ENCODE measurements at regions not wholly inside any gene's neighbourhood (a gene's known extent, or its start where the extent isn't known, plus 50 kb on each side); places are given as distances from the start of the nearest gene placed in this dataset.
A peak's percentile ranks its signal among the peaks of the same experiment; 100 is the strongest.

DNA sequence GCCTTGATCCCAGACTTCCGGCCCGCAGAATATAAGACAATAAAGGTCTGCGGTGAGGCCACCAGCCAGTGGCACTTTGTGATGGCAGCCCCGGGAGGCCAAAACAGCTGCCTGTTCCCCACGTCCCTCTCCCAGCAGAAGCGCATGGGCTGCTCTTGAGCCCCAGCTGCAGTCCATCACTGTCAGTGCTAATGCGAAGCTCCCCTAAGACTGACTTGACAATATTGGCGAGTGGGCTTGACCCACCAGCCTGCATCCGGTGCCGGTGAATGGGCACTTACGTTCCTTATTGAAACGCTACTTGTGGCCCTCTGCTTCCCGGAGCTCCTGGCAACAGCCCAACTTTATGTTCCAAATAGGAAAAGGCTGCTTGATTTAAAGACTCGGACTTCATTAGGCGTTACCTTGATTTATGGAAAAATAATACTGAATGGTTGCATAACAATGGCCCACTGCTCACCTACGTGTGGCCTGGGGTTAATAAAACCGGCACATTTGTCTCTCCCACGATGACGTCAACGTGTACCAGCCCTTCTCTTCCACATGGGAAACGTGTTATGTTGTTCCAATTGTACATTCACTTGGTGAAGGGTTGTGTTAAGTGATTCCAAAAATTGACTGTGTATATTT, 93.4 kb upstream of the SEPTIN5 start:
- no peak overlapping the region for H3K9ac ChIP-seq (replicated peaks; ENCODE audit: extremely low read depth, insufficient read depth, low read length)
- H3K27ac ChIP-seq (ENCODE audit: insufficient read depth, low read depth, low read length) = no peak overlapping the region
- intact Hi-C loops (cut with micrococcal nuclease) = loop anchor here (1.0 to 5.0 kb wide), 3 partner anchors 14 to 96 kb away; partner anchors contain the start of gene CLDN5
- peak; percentile 82 for FAIRE-seq
- H3K4me3 ChIP-seq (replicated peaks in 1 of 3; ENCODE audit: insufficient read depth in 1 of 3, low read depth in 1 of 3, low read length in 3 of 3) = no peak overlapping the region
- no peak for TF ChIP-seq POLR2AphosphoS5 (IDR thresholded peaks at IDR 0.05; ENCODE audit: insufficient read depth, low read depth, low read length)
- peak; percentile 68 for TF ChIP-seq JUN (IDR thresholded peaks at IDR 0.05; ENCODE audit: borderline replicate concordance, insufficient read depth, insufficient read length, low read depth)
- no peak for TF ChIP-seq MYC (IDR thresholded peaks at IDR 0.05; ENCODE audit: low read depth, low read length)
- peak overlapping the region; percentile 51 for H3K4me2 ChIP-seq (ENCODE audit: insufficient read depth, low read length)
- H3K79me2 ChIP-seq (ENCODE audit: control insufficient read depth, insufficient read depth, low read length) = no peaks in the 10 kb centered on the region
- H3K36me3 ChIP-seq (ENCODE audit: control insufficient read depth in 2 of 2, extremely low read depth in 1 of 2, insufficient read depth in 2 of 2, low read length in 2 of 2) = no peaks in the 10 kb centered on the region
- H3K27me3 ChIP-seq (ENCODE audit: control insufficient read depth in 2 of 2, insufficient read depth in 2 of 2, low read length in 2 of 2) = no peaks in the 10 kb centered on the region
- no peaks in the 10 kb centered on the region for H3K9me3 ChIP-seq (replicated peaks; ENCODE audit: control insufficient read depth, insufficient read depth, low read length)
- H4K20me1 ChIP-seq (replicated peaks; ENCODE audit: control insufficient read depth, extremely low read depth, insufficient read depth, low read length) = no peaks in the 10 kb centered on the region
- H2AFZ ChIP-seq (ENCODE audit: low read depth, low read length) = peak overlapping the region; percentile 64
- dilution Hi-C loops (cut with MboI; ENCODE audit: extremely low pct_ligation_motif_present, low sequenced_read_pairs) = no loop called here
- no TSS peak for BruUV-seq (replicated peaks)
- peaks cover 20% of the 10 kb centered on the region for H3K4me1 ChIP-seq (ENCODE audit: control insufficient read depth, extremely low read depth, insufficient read depth, low read length)
- ChIA-PET CTCF (interaction anchor here (0.9 to 2.3 kb wide), 6 partner anchors 9 to 141 kb away, joined by 3 to 15 read pairs (median 4); partner anchors contain the start of gene CDC45), POLR2A (interaction anchor here (0.6 kb wide), 1 partner anchor 330 kb away, joined by 3 read pairs; no protein-coding TSS in a partner anchor)
- peak; percentile 88 for DNase-seq (ENCODE audit: low read depth, low spot score)
- H3K9me1 ChIP-seq (replicated peaks; ENCODE audit: control insufficient read depth, extremely low read depth, insufficient read depth, low read length) = no peaks in the 10 kb centered on the region

DNA sequence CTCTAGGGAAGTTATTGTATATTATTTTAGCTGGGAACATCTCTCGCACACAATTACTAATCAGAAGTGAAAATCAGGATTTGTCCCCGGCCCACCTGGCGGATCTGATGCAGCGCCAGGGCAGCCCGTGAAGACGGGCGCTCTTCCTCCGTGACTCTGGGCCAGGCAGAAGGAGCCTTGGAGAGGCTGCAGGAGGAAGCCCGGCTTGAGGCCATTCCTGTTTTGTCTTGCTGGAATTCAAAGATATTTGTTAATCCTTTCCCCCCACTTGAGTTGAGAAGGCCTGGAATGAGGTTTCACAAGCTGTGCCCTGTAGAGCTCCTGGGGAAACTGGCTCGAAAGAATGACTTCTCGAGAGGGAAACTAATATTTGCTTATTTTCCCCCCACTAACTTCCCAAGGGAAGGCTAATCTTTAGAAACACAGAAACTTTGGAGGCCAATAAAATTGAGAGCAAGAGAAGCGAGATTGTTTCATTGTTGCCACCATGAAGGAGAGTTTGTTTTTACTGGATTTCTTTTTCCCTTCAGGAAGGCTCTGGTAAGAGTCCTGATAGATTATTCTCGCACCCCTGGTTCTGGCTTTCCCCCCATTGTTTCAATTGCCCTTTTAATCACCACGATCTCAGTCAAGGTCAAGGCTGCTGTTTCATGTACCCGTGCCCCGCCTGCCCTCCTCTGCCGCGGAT, 92.8 kb upstream of the SEPTIN5 start:
- DNase-seq (ENCODE audit: low read depth, low spot score) (peak; percentile 53), FAIRE-seq (peak; percentile 49)
- intact Hi-C loops (cut with micrococcal nuclease) (loop anchor here (1.0 to 5.0 kb wide), 3 partner anchors 14 to 97 kb away; partner anchors contain the start of gene CLDN5), dilution Hi-C loops (cut with MboI; ENCODE audit: extremely low pct_ligation_motif_present, low sequenced_read_pairs) (no loop called here)
- no peaks in the 10 kb centered on the region for H3K27me3 ChIP-seq (ENCODE audit: control insufficient read depth in 2 of 2, insufficient read depth in 2 of 2, low read length in 2 of 2)
- TF ChIP-seq MYC (IDR thresholded peaks at IDR 0.05; ENCODE audit: low read depth, low read length) = no peak
- TF ChIP-seq FOS (IDR thresholded peaks at IDR 0.05; ENCODE audit: borderline replicate concordance, insufficient read depth, low read length) = no peak
- no peak for TF ChIP-seq POLR2A (IDR thresholded peaks at IDR 0.05; ENCODE audit: low read depth, low read length)
- TF ChIP-seq EZH2 (IDR thresholded peaks at IDR 0.05; ENCODE audit: borderline replicate concordance, low read depth, low read length, severe bottlenecking) = no peak
- no peak for TF ChIP-seq JUN (IDR thresholded peaks at IDR 0.05; ENCODE audit: borderline replicate concordance, insufficient read depth, insufficient read length, low read depth)
- TF ChIP-seq POLR2AphosphoS5 (IDR thresholded peaks at IDR 0.05; ENCODE audit: insufficient read depth, low read depth, low read length) = no peak
- TF ChIP-seq GATA2 (IDR thresholded peaks at IDR 0.05; ENCODE audit: insufficient read depth, insufficient read length, low read depth, low read length) = no peak
- TF ChIP-seq, protein P1, sequence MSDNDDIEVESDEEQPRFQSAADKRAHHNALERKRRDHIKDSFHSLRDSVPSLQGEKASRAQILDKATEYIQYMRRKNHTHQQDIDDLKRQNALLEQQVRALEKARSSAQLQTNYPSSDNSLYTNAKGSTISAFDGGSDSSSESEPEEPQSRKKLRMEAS (IDR thresholded peaks at IDR 0.05; ENCODE audit: insufficient read depth, insufficient read length) = no peak
- TF ChIP-seq, protein P2, sequence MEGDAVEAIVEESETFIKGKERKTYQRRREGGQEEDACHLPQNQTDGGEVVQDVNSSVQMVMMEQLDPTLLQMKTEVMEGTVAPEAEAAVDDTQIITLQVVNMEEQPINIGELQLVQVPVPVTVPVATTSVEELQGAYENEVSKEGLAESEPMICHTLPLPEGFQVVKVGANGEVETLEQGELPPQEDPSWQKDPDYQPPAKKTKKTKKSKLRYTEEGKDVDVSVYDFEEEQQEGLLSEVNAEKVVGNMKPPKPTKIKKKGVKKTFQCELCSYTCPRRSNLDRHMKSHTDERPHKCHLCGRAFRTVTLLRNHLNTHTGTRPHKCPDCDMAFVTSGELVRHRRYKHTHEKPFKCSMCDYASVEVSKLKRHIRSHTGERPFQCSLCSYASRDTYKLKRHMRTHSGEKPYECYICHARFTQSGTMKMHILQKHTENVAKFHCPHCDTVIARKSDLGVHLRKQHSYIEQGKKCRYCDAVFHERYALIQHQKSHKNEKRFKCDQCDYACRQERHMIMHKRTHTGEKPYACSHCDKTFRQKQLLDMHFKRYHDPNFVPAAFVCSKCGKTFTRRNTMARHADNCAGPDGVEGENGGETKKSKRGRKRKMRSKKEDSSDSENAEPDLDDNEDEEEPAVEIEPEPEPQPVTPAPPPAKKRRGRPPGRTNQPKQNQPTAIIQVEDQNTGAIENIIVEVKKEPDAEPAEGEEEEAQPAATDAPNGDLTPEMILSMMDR (IDR thresholded peaks at IDR 0.05; ENCODE audit: extremely low read depth in 1 of 2, insufficient read depth in 1 of 2, low read depth in 1 of 2, low read length in 2 of 2) = no peak
- H3K9ac ChIP-seq (replicated peaks; ENCODE audit: extremely low read depth, insufficient read depth, low read length) = no peak overlapping the region
- H3K4me1 ChIP-seq (ENCODE audit: control insufficient read depth, extremely low read depth, insufficient read depth, low read length) = peaks cover 20% of the 10 kb centered on the region
- H3K27ac ChIP-seq (ENCODE audit: insufficient read depth, low read depth, low read length) = peak overlapping the region; percentile 21
- no peaks in the 10 kb centered on the region for H3K36me3 ChIP-seq (ENCODE audit: control insufficient read depth in 2 of 2, extremely low read depth in 1 of 2, insufficient read depth in 2 of 2, low read length in 2 of 2)
- H3K4me3 ChIP-seq (replicated peaks in 1 of 3; ENCODE audit: insufficient read depth in 1 of 3, low read depth in 1 of 3, low read length in 3 of 3) = no peak overlapping the region
- POLR2A ChIA-PET = no interaction called here
- no peaks in the 10 kb centered on the region for H4K20me1 ChIP-seq (replicated peaks; ENCODE audit: control insufficient read depth, extremely low read depth, insufficient read depth, low read length)
- H3K9me1 ChIP-seq (replicated peaks; ENCODE audit: control insufficient read depth, extremely low read depth, insufficient read depth, low read length) = no peaks in the 10 kb centered on the region
- H3K4me2 ChIP-seq (ENCODE audit: insufficient read depth, low read length) = peak overlapping the region; percentile 51
- TSS peak; percentile 84 for BruUV-seq (replicated peaks)
- no peaks in the 10 kb centered on the region for H3K9me3 ChIP-seq (replicated peaks; ENCODE audit: control insufficient read depth, insufficient read depth, low read length)
- CTCF ChIA-PET = interaction anchor here (0.9 to 2.3 kb wide), 6 partner anchors 8 to 142 kb away, joined by 3 to 15 read pairs (median 4); partner anchors contain the start of gene CDC45
- H3K79me2 ChIP-seq (ENCODE audit: control insufficient read depth, insufficient read depth, low read length) = no peaks in the 10 kb centered on the region
- H2AFZ ChIP-seq (ENCODE audit: low read depth, low read length) = peak overlapping the region; percentile 10
